Mucosa of descending colon (tissue), 3 donors: ENCODE measurements at regions not wholly inside any gene's neighbourhood (a gene's known extent, or its start where the extent isn't known, plus 50 kb on each side); places are given as distances from the start of the nearest gene placed in this dataset.

Experiments
- ATAC-seq: fragments of 200-7000 bp; cut with Tn5 transposase; one replicate; pipeline ENCODE4 v1.9.1; 2020; ENCODE audit warnings: mild to moderate bottlenecking, moderate library complexity
- DNase-seq, 3 donors: peaks; one replicate each; pipeline ENCODE4 v3.0.0-alpha.2; 2020
- H3K36me3 ChIP-seq: fragments of 200-600 bp; one replicate; pipeline ENCODE4 v1.8.0; 2021; ENCODE audit warnings: low read depth, mild to moderate bottlenecking
- H3K4me1 ChIP-seq: fragments of 200-600 bp; one replicate; pipeline ENCODE4 v1.8.0; 2021; ENCODE audit warnings: low read depth, mild to moderate bottlenecking
- H3K4me3 ChIP-seq: fragments of 200-600 bp; one replicate; pipeline ENCODE4 v1.8.0; 2021; ENCODE audit warnings: mild to moderate bottlenecking
- H3K9me3 ChIP-seq: fragments of 200-600 bp; one replicate; pipeline ENCODE4 v1.8.0; 2021; ENCODE audit warnings: mild to moderate bottlenecking
- CTCF ChIP-seq: fragments of 200-600 bp; IDR thresholded peaks from one replicate; pipeline ENCODE4 v1.8.0; 2022; ENCODE audit warnings: antibody characterized with exemption, mild to moderate bottlenecking
- intact Hi-C, 2 donors: fragments of 100-400 bp; cut with DNase I in 1 of 2; cut with micrococcal nuclease in 1 of 2; formaldehyde crosslinking; loops; one replicate each; pipeline versions ENCODE4 v1.11.0 to v1.11.1; 2022; cut with DNase I, micrococcal nuclease
- donor health status: DM: no; HTN: no; CAD: no; lungs with moderate emphysema.
- donor health status: DM: no; HTN: no; CAD: no.
- donor health status: DM: no; HTN: yes; CAD: no.

- no peak overlapping the region for H3K4me3 ChIP-seq
- TF ChIP-seq CTCF = no peak
- H3K9me3 ChIP-seq = no peaks in the 10 kb centered on the region
- no peaks in the 10 kb centered on the region for H3K4me1 ChIP-seq
- intact Hi-C loops = no loop called here
- DNase-seq = no peak
- no peaks in the 10 kb centered on the region for H3K36me3 ChIP-seq
- no peak for ATAC-seq
Measured at GRCh38 chrX:111020283-111020682, 75.7 kb upstream of the PAK3 start.

- no peak for TF ChIP-seq CTCF
- Histone ChIP-seq H3K4me3 (no peak overlapping the region), H3K36me3 (no peaks in the 10 kb centered on the region), H3K9me3 (no peaks in the 10 kb centered on the region), H3K4me1 (no peaks in the 10 kb centered on the region)
- DNase-seq (no peak), ATAC-seq (no peak)
- intact Hi-C loops = no loop called here
Measured at GRCh38 chrX:111013778-111014455, 82.1 kb upstream of the PAK3 start.

- TF ChIP-seq CTCF = no peak
- H3K4me3 ChIP-seq = no peak overlapping the region
- intact Hi-C loops = no loop called here
- no peaks in the 10 kb centered on the region for H3K9me3 ChIP-seq
- H3K36me3 ChIP-seq = no peaks in the 10 kb centered on the region
- no peak for DNase-seq
- H3K4me1 ChIP-seq = no peaks in the 10 kb centered on the region
- no peak for ATAC-seq
Measured at GRCh38 chrX:111010111-111010510, 85.9 kb upstream of the PAK3 start.

- ATAC-seq (no peak), DNase-seq (no peak)
- TF ChIP-seq CTCF = no peak
- no peaks in the 10 kb centered on the region for H3K9me3 ChIP-seq
- no peaks in the 10 kb centered on the region for H3K36me3 ChIP-seq
- H3K4me1 ChIP-seq = no peaks in the 10 kb centered on the region
- H3K4me3 ChIP-seq = no peak overlapping the region
- intact Hi-C loops = no loop called here
Measured at GRCh38 chrX:111009256-111009655, 86.7 kb upstream of the PAK3 start.

GRCh38 chrX:111008126-111008525 lies 87.9 kb upstream of the PAK3 start:
- Histone ChIP-seq H3K9me3 (no peaks in the 10 kb centered on the region), H3K4me3 (no peak overlapping the region), H3K4me1 (no peaks in the 10 kb centered on the region), H3K36me3 (no peaks in the 10 kb centered on the region)
- DNase-seq (no peak), ATAC-seq (no peak)
- intact Hi-C loops = no loop called here
- no peak for TF ChIP-seq CTCF

- Histone ChIP-seq H3K4me3 (no peak overlapping the region), H3K36me3 (no peaks in the 10 kb centered on the region), H3K4me1 (no peaks in the 10 kb centered on the region), H3K9me3 (no peaks in the 10 kb centered on the region)
- no peak for ATAC-seq
- intact Hi-C loops = no loop called here
- TF ChIP-seq CTCF = no peak
- no peak for DNase-seq
Measured at GRCh38 chrX:111007238-111007637, 88.8 kb upstream of the PAK3 start.
